Gastroesophageal sphincter (tissue), 4 donors: ENCODE measurements at regions not wholly inside any gene's neighbourhood (a gene's known extent, or its start where the extent isn't known, plus 50 kb on each side); places are given as distances from the start of the nearest gene placed in this dataset.

ENCODE experiments used
- ATAC-seq: fragments of 150-250 bp; one replicate; pipeline ENCODE4 v1.9.1; 2016; ENCODE audit warnings: mild to moderate bottlenecking, moderate library complexity
- H3K27ac ChIP-seq, 4 donors: fragments of 200-600 bp; sonication (generic) in 3 of 4; 1 replicate in 3 of 4; 2 replicates in 1 of 4; pipeline ENCODE4 v1.5.1; 2016 to 2019
- H3K27me3 ChIP-seq: fragments of 200-600 bp; sonication (generic); one replicate; pipeline ENCODE4 v1.5.1; 2019
- H3K36me3 ChIP-seq, 2 donors: fragments of 200-600 bp; sonication (generic); one replicate each; pipeline ENCODE4 v1.5.1; 2019; ENCODE audit warnings: control low read depth in 1 of 2
- H3K4me1 ChIP-seq, 3 donors: fragments of 200-600 bp; sonication (generic); 1 replicate in 2 of 3; 2 replicates in 1 of 3; pipeline ENCODE4 v1.5.1; 2016 to 2019; ENCODE audit warnings: control low read depth in 2 of 3
- H3K4me3 ChIP-seq, 2 donors: fragments of 200-600 bp; sonication (generic); one replicate each; pipeline ENCODE4 v1.5.1; 2019; ENCODE audit warnings: mild to moderate bottlenecking in 1 of 2, moderate library complexity in 1 of 2
- H3K9me3 ChIP-seq, 3 donors: fragments of 200-600 bp; sonication (generic); one replicate each; pipeline ENCODE4 v1.5.1; 2017 to 2019; ENCODE audit warnings: control low read depth in 2 of 3
- EP300 ChIP-seq: sonication (generic); formaldehyde crosslinking; IDR thresholded peaks from one replicate; pipeline ENCODE4 v1.6.1; 2017; ENCODE audit warnings: antibody characterized with exemption, mild to moderate bottlenecking
- POLR2A ChIP-seq, 2 donors: fragments of 450-650 bp; IDR thresholded peaks; one replicate each; pipeline ENCODE4 v1.6.1; 2017; ENCODE audit warnings: antibody characterized with exemption in 2 of 2, mild to moderate bottlenecking in 2 of 2, moderate library complexity in 1 of 2
- POLR2AphosphoS5 ChIP-seq: sonication (generic); formaldehyde crosslinking; IDR thresholded peaks from one replicate; pipeline ENCODE4 v1.6.1; 2017; ENCODE audit warnings: antibody characterized with exemption
- WGBS, 2 donors: methylation state at CpG; one replicate each; pipeline ENCODE4 v1.1.5; 2018; ENCODE audit warnings: low coverage in 1 of 2; 5-methylcytosine and 5-hydroxymethylcytosine counted together
- TF ChIP-seq, protein P1 (sequence below), 4 experiments: fragments of 200-600 bp in 2 of 4; fragments of 450-650 bp in 2 of 4; sonication (generic) in 1 of 4; IDR thresholded peaks; one replicate each; pipeline ENCODE4 v1.5.1; 2017 to 2019; ENCODE audit warnings: antibody characterized with exemption in 4 of 4, mild to moderate bottlenecking in 2 of 4, moderate library complexity in 2 of 4

- ATAC-seq: no peak
- Histone ChIP-seq H3K27me3 (no peaks in the 10 kb centered on the region), H3K36me3 (no peaks in the 10 kb centered on the region), H3K4me1 (no peaks in the 10 kb centered on the region), H3K9me3 (no peaks in the 10 kb centered on the region), H3K4me3 (no peak overlapping the region), H3K27ac (no peak overlapping the region)
- TF ChIP-seq POLR2AphosphoS5: no peak
- TF ChIP-seq, protein P1, sequence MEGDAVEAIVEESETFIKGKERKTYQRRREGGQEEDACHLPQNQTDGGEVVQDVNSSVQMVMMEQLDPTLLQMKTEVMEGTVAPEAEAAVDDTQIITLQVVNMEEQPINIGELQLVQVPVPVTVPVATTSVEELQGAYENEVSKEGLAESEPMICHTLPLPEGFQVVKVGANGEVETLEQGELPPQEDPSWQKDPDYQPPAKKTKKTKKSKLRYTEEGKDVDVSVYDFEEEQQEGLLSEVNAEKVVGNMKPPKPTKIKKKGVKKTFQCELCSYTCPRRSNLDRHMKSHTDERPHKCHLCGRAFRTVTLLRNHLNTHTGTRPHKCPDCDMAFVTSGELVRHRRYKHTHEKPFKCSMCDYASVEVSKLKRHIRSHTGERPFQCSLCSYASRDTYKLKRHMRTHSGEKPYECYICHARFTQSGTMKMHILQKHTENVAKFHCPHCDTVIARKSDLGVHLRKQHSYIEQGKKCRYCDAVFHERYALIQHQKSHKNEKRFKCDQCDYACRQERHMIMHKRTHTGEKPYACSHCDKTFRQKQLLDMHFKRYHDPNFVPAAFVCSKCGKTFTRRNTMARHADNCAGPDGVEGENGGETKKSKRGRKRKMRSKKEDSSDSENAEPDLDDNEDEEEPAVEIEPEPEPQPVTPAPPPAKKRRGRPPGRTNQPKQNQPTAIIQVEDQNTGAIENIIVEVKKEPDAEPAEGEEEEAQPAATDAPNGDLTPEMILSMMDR (IDR thresholded peaks at IDR 0.05): no peak
- no peak for TF ChIP-seq POLR2A (IDR thresholded peaks at IDR 0.05)
- TF ChIP-seq EP300: no peak
- 85 to 100% methylated on average over 2 to 3 of the region's 3 CpGs for WGBS, 2 donors
Measured at GRCh38 chr7:118472581-118472980, 248.1 kb downstream of the ANKRD7 start.

- Histone ChIP-seq H3K4me3 (no peak overlapping the region), H3K27me3 (no peaks in the 10 kb centered on the region), H3K9me3 (no peaks in the 10 kb centered on the region), H3K4me1 (no peaks in the 10 kb centered on the region), H3K36me3 (no peaks in the 10 kb centered on the region), H3K27ac (no peak overlapping the region)
- WGBS, 2 donors: 49 to 56% methylated on average over 5 of the region's 5 CpGs
- TF ChIP-seq POLR2AphosphoS5: no peak
- no peak for ATAC-seq
Measured at GRCh38 chr7:118473271-118473670, 248.8 kb downstream of the ANKRD7 start.

GRCh38 chr7:118476036-118476435 lies 251.5 kb downstream of the ANKRD7 start:
- Histone ChIP-seq H3K9me3 (no peaks in the 10 kb centered on the region), H3K4me3 (no peak overlapping the region), H3K27ac (no peak overlapping the region), H3K4me1 (no peaks in the 10 kb centered on the region), H3K27me3 (no peaks in the 10 kb centered on the region), H3K36me3 (no peaks in the 10 kb centered on the region)
- WGBS, 2 donors: 47 to 68% methylated on average over 2 of the region's 2 CpGs
- TF ChIP-seq POLR2A (IDR thresholded peaks at IDR 0.05) (no peak), POLR2AphosphoS5 (no peak), EP300 (no peak)
- TF ChIP-seq, protein P1 (IDR thresholded peaks at IDR 0.05): no peak
- no peak for ATAC-seq

- H3K36me3 ChIP-seq: no peaks in the 10 kb centered on the region
- no peak overlapping the region for H3K27ac ChIP-seq
- H3K27me3 ChIP-seq: no peaks in the 10 kb centered on the region
- no peak for ATAC-seq
- TF ChIP-seq EP300 (no peak), POLR2A (IDR thresholded peaks at IDR 0.05) (no peak), POLR2AphosphoS5 (no peak)
- TF ChIP-seq, protein P1 (IDR thresholded peaks at IDR 0.05): no peak
- H3K9me3 ChIP-seq: no peaks in the 10 kb centered on the region
- no peaks in the 10 kb centered on the region for H3K4me1 ChIP-seq
- WGBS, 2 donors: 82 to 85% methylated on average over 3 of the region's 3 CpGs
- H3K4me3 ChIP-seq: no peak overlapping the region
Measured at GRCh38 chr7:118477036-118477435, 252.5 kb downstream of the ANKRD7 start.

DNA sequence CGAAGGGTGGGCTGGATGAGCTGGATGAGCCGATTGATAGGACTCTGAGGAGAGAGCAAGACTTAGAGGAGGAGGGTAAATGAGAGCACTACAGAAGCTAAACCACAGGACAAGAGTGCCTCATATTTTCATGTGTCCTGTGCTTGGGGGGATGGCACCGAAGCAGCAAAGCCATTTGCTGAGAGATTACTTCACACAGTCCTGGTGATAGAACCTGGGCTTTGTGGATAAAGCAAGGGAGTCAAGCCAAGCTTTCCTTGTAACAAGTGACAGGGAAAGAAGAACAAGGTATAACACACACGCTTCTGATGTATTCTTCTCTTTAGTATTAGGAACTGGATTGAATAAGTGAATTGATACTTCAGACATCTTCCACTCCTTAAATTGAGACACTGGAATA lies 253.7 kb downstream of the ANKRD7 start:
- no peak for ATAC-seq
- no peak overlapping the region for H3K4me3 ChIP-seq
- H3K27ac ChIP-seq: no peak overlapping the region
- no peaks in the 10 kb centered on the region for H3K9me3 ChIP-seq
- H3K36me3 ChIP-seq: no peaks in the 10 kb centered on the region
- no peaks in the 10 kb centered on the region for H3K27me3 ChIP-seq
- no peak for TF ChIP-seq POLR2A (IDR thresholded peaks at IDR 0.05)
- no peak for TF ChIP-seq POLR2AphosphoS5
- TF ChIP-seq, protein P1 (IDR thresholded peaks at IDR 0.05): no peak
- 83 to 91% methylated on average over 2 of the region's 4 CpGs for WGBS, 2 donors
- no peaks in the 10 kb centered on the region for H3K4me1 ChIP-seq

GRCh38 chr7:118478931-118479330 lies 254.4 kb downstream of the ANKRD7 start:
- H3K36me3 ChIP-seq: no peaks in the 10 kb centered on the region
- 48 to 59% methylated on average over 2 of the region's 2 CpGs for WGBS, 2 donors
- H3K9me3 ChIP-seq: no peaks in the 10 kb centered on the region
- no peaks in the 10 kb centered on the region for H3K4me1 ChIP-seq
- H3K4me3 ChIP-seq: no peak overlapping the region
- no peaks in the 10 kb centered on the region for H3K27me3 ChIP-seq
- TF ChIP-seq POLR2AphosphoS5 (no peak), EP300 (no peak)
- no peak overlapping the region for H3K27ac ChIP-seq
- ATAC-seq: no peak
